ENCODE measurements at regions not wholly inside any gene's neighbourhood (a gene's known extent, or its start where the extent isn't known, plus 50 kb on each side); places are given as distances from the start of the nearest gene placed in this dataset.

DNA sequence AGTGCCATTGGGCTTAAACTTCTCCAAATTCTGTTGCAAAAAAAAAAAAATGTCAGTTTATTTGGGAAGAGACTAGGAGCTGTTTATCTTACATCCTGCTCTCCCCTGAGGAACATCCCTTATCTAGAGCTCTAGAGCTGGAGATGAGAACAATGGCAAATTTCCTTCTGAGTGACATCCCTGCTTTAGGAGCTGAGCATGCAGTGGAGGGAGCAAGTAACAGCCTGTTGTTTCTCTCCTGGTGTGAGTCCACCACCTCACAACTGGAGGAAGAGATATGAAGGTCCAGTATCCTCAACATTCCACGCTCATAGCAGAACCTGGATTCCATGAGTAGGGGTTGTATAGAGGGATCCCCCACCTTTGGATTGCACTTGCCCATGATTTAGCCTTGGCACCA, 676.4 kb downstream of the PCDH18 start:
- no peak for DNase-seq (ENCODE audit: low read depth, low spot score)

DNA sequence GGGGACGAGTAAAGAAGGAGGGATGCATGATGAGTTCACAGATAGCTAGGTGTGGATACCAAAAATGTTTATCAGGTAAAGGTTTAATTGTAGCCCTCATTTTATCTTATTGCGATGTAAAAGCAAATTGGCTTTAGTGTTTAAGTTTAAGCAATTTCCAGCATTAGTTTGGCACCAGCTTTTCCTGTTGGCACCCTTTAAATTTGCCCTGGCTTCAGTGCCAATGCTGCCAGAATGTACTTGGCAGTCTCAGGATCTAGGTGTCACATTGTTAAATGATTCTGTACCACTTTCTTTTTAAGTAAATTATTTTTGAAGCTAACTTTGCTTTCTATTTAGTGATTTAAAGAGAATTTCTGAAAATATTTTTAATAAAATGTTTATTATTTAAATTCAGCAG, 681.8 kb downstream of the PCDH18 start:
- DNase-seq (ENCODE audit: low read depth, low spot score) = no peak

DNA sequence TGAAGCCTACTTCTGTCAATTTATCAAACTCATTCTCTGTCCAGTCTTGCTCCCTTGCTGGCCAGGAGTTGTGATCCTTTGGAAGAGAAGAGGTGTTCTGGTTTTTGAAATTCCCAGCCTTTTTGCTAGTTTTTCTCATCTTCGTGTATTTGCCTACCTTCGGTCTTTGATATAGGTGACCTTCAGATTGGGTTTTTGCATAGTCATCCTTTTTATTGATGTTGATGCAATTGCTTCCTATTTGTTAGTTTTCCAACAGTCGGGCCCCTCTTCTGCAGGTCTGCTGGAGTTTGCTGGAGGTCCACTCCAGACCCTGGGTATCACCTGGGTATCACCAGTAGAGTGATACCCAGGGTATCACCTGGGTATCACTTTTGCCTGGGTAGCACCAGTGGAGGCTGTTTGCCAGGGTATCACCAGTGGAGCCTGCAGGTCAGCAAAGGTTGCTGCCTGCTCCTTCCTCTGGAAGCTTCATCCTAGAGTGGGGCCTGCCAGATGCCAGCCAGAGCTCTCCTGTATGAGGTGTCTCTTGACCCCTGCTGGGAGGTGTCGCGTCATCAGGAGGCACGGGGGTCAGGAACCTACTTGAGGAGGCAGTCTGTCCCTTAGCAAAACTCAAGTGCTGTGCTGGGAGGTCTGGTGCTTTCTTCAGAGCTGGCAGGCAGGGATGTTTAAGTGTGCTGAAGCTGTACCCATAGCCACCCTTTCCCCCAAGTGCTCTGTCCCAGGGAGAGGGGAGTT, 684.2 kb downstream of the PCDH18 start:
- no peak for DNase-seq (ENCODE audit: low read depth, low spot score)

DNA sequence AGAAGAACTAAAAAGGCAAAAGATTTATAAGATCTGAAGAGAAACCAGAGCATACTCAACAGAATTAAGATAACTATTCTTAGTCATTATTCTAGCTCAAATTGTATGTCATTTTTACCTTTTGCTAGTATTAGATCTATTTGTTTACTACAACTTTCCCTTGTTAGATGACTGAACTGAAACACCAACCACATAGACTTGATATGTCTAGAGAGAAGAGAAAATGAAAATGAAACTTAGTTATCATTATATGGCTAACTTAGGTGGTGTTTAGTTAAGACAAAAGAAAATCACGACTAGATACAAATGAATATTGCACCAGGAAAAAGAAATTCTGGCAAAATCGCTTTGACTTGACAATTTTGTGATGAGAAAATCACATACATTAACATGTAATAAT, 690.8 kb downstream of the PCDH18 start:
- DNase-seq (ENCODE audit: low read depth, low spot score) = no peak

DNA sequence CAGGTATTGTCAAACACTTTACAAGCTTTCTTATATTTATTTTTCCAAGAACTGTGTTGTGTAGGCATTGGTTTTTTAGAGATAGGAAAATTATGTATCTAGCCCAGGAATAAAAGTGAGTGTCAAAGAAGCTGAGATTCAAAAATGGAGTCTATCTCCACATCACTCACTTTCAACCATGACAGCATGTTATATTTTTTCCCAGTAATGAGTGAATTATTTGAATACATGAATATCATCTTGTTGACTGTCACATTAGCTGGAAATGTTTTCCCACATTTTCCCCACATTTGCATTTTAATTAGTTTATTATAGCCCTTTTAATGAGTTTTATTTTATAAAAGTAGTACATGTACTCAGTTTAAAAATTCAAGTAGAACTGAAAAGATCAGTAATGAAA, 693.7 kb downstream of the PCDH18 start:
- DNase-seq (ENCODE audit: low read depth, low spot score) = no peak

DNA sequence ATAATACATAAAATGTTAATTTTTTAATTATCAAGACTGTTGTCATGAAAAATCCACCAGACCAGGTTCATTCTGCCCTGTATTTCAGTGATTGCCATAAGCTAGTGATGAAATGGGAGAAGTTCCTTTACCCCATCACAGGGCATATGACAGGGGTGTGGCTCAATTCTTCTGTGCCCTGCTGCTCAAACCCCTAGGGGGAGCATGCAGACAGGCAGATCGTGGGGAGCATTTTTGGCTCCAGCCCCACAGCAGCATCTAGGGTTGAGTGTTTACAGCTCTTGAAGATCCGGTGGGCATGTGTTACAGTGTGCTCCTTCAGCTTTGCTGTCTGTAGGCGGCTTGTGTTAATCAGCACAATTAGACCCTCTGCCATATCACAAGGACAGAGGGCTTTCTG, 700.7 kb downstream of the PCDH18 start:
- no peak for DNase-seq (ENCODE audit: low read depth, low spot score)

DNA sequence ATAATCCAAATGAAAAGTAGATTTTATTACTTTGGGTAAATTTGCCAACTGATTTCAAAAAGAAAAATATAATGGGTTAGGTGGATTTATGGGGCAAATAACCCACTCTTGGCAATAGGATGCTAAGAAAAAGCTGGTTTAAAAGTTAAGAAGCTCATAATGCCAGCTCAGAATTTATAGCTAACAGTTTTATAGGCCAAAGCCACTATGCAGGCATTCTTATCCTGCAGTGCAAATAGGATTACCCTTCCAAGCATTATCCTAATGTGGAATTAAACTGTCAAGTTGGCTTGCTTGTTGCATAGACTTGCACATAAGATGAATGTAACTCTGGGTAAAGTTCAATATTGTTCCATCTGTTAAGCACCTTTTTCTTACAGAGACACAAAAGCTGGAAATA, 703.0 kb downstream of the PCDH18 start:
- DNase-seq (ENCODE audit: low read depth, low spot score) = no peak

DNA sequence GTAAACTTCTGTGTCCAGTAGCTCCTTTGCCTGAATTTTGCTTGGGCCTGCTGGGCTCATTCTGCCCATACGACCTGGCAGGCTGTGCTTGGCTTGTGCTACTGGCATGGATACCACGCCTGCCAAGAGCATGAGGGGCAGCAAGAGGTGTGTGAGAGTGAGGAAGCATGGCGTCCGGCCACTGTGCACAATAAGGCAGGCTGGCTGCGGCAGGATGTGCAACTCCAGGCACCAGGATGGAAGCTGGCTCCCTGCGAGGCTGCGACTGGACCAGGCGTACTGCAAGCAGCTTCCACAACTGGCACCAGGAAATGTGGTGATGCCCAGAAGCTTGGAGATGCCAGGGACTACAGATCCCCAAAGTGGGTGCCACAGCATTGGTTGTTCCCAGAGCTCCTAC, 709.3 kb downstream of the PCDH18 start:
- no peak for DNase-seq (ENCODE audit: low read depth, low spot score)

DNA sequence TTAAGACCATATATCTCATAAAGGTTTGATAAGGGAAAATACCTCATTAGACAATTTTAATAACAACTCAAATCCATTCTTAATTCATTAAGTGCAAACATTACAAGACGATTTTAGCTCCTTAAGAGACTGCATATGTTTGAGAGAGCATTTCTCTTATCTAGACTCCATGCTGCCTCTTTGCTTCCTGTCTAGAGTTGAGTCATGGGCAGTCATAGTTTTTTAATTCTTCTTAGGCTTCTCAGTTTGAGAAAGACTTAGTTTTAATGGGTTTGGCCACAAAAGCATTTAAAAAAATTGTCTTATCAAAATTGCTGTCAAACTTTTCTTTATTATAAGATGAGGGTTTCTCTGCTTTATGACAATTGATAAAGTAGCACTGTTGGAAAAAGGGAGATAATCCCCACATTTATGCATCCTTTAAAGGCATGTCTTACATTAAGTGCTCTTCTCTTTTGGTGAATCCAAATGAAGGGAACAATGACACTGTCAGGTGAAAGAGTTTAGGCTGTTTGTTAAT, 713.4 kb downstream of the PCDH18 start:
- no peak for DNase-seq (ENCODE audit: low read depth, low spot score)

DNA sequence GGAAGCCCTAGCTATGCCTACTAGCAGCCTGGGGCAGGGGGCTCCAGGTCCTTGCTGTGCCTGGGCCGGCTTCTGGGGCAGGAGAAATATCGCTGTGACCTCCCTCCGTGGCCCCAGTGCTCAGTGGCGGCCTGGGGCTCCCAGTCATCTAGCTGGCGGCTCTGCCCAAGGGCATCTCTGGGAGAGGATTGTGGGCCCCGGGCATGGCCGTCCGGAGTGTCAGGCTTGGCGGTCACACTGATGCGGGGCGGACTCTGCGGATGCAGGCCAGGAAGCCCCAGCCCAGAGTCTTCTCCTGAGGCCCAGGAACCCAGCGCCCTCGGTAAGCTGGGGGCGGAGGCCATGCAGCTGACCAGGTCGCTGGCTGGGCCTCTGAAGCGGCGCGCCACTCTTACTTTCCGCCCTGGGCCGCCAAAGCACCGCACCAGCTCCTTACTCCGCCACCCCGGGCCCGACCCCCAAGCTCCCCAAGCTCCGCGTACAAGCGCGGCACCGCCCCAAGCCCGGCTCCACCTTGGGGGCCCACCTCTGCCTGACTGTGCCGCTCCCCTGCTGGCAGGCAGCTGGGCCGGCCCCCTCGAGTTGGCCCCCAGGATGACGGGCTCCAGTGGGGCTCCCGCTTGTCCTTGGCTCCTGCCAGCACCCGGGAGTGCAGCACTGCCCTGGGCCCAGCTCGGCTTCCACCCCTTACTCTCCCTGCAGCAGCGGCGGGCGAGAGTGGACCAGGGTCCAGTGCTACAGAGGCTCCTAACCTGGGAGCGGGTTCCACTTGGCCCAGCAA, 720.0 kb downstream of the PCDH18 start:
- no peak for DNase-seq (ENCODE audit: low read depth, low spot score)

DNA sequence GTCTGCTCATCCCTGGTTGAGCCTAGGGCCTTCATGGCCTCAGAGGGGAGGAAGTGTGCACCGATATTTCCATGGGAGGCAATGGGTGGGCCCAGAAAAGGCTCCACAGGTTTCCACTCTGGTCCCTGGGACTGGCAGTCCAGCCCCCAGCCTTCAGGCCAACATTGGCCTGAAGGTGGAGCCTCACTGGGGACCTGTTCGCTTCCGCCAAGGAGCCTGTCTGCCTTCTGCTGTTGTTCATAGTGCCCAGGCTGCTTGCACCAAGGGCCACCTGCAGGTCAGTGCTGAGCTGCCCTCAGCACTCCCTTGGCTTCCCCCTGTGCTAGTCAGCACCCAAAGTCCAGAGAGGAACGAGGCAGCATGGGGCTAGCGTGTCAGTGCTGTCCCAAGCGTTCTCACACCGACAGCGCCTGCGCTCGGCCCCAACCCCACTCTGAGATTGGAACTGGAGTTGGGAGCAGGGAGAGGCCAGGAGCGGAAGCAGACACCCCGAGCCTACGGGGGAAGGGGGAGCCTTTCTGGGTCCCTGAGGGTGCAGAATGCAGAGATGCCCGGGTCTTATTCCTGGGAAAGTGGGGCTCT, 720.7 kb downstream of the PCDH18 start:
- no peak for DNase-seq (ENCODE audit: low read depth, low spot score)

DNA sequence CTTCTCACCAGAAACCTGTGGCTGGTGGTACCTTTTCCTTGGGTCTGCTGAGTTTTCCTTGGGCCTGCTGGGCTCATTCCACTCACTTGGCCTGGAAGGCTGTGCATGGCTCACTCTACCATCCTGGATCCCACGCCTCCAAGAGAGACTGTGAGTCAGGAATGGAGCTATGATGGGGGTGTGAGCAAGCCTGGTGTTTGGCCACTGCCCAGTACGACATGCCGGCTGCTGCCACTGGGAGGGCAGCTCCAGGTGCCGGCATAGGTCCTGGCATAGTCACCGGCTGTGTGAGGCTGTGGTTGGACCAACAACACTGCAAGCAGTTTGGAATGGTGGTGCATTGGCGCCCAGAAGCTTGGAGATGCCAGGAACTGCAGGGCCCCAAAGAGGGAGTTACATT, 721.7 kb downstream of the PCDH18 start:
- DNase-seq (ENCODE audit: low read depth, low spot score) = no peak

DNA sequence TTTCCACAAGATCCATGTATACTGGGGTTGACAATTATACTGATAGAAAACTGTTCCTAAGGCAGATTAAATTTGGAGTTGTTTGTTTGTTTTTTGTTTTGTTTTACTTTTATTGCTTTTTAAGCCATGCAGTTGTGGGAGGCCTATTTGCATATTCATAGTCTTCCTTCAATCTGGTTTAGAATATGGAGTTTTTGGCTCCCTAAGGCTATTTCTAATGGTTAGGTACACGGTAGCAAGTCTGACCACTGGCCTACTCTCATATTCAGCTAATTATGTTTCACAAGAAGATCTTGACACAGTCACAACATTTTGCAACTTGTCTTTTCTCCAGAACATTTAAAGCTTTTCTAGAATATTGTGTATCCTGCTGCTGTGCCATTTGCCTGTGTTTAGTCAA, 725.5 kb downstream of the PCDH18 start:
- no peak for DNase-seq (ENCODE audit: low read depth, low spot score)

DNA sequence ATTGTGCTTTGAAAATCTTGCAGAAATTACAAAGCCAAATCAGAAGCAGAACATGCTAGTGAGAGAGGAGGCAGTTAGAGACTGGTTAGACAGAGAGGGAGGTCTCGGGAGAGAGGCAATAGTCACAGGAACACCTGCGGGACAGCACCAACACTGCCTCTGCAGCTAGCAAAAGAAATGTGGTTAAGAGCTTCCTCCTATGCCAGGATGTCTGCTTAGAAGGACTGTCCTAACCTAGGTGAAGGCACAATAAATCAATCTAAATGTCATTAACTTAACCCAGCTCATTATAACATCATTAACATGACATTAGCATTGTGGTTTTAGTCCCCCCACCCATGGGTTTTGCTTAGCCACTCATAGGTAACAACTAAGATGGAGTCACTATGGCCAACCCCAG, 726.7 kb downstream of the PCDH18 start:
- no peak for DNase-seq (ENCODE audit: low read depth, low spot score)

DNA sequence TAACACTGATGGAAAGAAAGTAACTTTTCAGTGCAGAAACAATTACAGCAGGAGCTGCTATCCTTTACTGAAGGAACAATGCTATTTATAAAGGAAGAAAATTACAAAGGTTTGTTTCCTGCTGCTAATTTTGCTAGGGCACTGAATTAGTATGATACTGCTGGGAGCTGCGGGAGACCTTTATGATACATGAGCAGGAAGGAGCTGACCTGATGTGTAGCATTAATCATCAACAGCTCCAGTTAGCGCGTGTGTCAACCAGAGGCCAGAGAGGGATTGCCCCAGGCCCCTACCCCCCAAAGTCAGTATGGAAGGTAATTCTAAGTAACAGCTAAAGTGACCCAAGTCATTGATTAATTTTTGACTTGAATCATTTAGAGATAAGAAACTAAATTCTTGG, 728.9 kb downstream of the PCDH18 start:
- no peak for DNase-seq (ENCODE audit: low read depth, low spot score)

DNA sequence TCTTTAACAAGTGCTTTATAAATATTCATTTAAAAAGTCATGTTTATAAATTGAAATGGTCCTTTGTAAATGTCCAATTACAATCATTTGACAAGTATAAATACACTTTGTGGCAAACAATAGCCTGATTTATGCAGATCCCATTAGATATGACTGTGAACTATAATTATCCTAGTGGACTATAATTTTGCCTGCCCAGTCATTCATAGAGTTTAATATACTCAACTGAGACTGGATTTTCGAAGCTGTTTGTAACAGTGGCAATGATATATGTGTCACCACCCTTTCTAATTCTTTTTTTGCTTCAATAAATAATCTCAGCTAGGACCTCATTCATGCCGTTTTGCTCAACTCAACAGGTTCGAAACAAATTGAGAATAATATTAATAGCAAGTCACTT, 732.0 kb downstream of the PCDH18 start:
- no peak for DNase-seq (ENCODE audit: low read depth, low spot score)

DNA sequence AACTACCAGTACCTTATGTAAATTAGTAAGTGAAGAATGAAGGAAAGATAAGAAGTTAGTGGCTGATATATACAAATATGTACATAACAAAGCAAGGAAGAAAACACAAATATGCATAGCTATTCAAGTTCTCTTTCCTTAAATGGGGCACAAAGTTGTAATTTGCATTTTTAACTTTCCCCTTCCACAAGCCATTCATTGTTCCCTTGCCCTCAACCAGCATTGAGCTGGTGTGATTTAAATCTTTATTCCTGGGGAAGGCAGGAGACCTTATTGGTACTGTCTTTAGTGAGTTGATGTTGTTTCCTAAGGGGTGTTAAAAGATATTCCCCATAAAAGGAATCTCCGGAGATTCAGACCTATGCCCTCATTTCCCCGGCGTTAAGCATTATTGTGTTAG, 735.3 kb downstream of the PCDH18 start:
- no peak for DNase-seq (ENCODE audit: low read depth, low spot score)

DNA sequence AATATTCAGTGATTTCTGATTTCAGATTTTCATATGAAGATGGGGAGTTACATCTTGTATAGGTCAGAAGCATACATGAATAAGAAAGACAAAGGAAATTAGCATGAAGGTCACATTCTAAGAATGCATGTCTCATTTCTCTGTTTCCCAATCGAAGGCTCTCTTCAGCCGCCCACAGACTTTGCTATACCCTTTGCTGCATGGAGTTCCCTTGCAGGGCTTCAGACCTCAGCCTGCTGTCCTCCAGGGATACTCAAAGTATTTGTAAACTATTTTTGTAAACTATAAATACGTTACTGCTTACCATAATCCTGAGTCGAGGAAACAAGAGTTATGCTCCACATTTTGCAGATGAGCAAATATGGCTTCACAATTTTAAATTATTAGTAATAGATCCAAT, 738.4 kb downstream of the PCDH18 start:
- DNase-seq (ENCODE audit: low read depth, low spot score) = no peak

DNA sequence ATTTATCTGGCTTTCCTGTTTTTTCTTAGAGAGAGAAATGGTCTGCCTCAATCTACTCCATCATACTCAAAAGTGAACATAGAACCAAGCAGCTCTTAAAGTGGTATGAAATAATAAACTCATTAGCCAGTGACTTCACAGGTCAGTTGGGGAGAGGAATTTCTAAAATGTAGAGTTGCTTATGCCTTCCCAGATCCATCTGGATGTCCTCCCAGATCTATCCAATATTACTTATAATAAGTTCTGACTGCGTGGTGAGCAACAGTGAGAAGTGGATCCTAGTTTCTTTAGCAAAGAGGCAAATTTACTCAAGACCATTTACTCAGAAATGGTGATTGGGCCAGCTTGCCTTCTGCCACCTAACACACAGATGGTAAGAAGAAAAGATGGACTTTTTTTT, 748.0 kb downstream of the PCDH18 start:
- DNase-seq (ENCODE audit: low read depth, low spot score) = no peak

DNA sequence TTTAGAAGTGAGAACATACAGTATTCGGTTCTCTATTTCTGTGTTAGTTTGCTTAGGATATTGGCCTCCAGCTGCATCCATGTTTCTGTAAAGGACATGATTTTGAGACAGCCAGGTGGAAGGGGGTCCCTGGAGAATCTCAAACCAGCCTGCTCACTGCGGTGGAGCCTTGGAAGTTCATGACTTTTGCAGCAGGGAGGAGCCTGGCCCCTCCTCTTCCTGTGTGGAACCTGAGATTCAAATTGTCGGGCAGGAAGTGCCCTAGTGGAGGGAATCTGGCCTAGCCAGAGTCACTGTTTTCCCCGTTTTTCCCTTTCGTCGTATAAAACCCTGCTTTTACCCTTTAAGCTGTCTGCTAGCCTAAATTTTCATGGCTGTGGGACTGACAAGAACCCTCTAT, 762.6 kb downstream of the PCDH18 start:
- peak; percentile 4 for DNase-seq (ENCODE audit: low read depth, low spot score)

DNA sequence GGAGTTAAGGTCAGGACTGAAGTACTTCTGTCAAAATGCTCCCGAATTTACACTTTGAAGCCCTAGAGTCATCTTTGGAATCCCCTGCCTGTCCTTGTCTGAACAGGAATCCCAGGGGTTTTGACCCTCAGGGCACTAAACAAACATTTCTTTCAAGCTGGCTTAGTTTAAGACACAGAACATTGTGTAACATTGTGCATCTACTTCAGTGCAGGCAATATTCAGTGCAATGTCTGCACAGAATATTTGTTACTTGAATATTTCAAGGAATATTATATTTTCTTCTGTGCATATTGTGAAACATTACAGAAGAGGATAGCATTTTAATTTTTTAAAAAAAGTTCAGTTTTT, 763.4 kb downstream of the PCDH18 start:
- peak; percentile 80 for DNase-seq (ENCODE audit: low read depth, low spot score)

DNA sequence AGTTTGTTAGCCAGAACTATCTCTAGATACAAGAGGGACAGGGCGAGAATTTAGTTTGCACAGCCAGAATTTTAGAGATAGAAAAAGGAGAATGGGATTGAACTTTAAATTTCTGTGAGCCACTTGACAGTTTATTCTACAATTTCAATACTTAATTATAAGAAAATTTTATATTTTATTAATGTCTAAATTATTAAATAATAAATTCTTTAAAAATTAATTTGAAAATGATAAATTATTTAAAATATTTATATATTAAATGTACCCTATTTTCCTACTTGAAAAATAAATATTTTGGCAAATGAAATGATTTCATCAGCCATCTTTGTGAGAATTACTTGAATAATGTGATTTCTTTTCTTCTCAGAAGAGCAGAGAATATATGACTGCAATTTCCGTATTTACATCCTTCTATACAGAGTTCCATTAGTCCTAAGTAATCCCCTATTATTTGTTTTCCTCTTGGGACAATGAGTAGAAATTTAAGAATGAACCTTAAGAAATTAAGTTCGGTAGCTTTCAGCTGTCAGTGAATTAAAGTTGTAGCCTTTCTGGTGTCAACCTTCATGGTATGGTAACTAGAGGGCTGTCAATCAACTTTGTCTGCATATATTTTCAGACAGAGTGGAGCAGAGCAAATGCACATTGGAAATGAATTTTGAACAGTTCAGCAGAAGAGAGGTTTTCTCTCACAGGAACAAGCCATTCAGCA, 763.9 kb downstream of the PCDH18 start:
- no peak for DNase-seq (ENCODE audit: low read depth, low spot score)

All from ELF-1 (cell line).